GM13977 (cell line): ENCODE measurements at regions not wholly inside any gene's neighbourhood (a gene's known extent, or its start where the extent isn't known, plus 50 kb on each side); places are given as distances from the start of the nearest gene placed in this dataset.

Source experiments
- DNase-seq: peaks from one replicate; pipeline ENCODE4 v3.0.0; 2012; ENCODE audit warnings: low spot score
- CTCF ChIP-seq: IDR thresholded peaks from 2 replicates; pipeline ENCODE4 v1.5.1; 2012; ENCODE audit warnings: mild to moderate bottlenecking, control low read depth; ENCODE audit not compliant: insufficient read depth; ENCODE audit errors: extremely low read depth, missing control alignments
- in situ Hi-C: fragments of 300-500 bp; cut with MboI; formaldehyde crosslinking; loops from one replicate; pipeline ENCODE4 v1.12.0; 2022; ENCODE audit warnings: low sequenced_read_pairs, low pct_unique_long_range_greater_than_20kb, mixed read lengths, inconsistent platforms; ENCODE audit not compliant: unreplicated experiment

DNA sequence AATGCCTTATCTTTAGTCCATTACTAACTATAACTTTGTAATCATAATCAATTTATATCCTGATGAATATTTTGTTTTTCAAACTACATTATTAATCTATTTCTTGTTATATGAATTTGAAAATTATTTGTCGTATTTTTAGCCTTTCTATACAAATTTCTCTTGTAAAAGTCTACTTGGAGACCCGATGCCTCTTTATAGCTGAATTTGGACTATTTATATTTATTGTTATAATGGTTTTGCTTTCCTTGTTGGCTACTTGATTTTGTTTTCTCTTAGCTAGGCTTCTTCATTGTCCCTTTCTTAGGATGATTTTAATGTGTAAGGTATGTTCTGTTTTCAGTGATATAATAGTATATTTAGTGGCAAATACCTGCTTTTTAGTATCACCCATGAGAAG, 89.5 kb upstream of the RFLNA start:
- in situ Hi-C loops = no loop called here
- TF ChIP-seq CTCF = no peak
- DNase-seq = no peak

DNA sequence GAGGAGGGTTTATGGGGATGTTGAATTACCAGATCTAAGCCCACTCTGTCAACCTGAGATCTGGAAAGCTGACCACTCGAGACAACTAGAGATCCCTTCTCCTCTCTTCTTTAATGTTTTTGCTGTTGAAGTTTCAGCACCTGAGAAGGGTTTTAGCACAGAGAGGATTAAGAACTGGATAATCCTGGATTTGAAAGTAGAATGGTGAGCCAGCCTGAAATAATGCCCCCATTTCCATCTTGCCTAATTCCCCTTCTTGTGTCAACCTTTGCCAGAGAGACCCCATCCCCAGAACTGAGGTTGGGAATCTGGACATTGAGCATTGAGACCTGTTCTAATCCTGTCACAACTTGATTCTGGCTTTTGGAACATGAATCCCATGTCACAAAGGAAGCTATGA, 87.8 kb upstream of the RFLNA start:
- in situ Hi-C loops = no loop called here
- DNase-seq = no peak
- TF ChIP-seq CTCF = no peak

- DNase-seq = no peak
- in situ Hi-C loops = no loop called here
- TF ChIP-seq CTCF = no peak
Observed at GRCh38 chr12:124207617-124208016, 87.3 kb upstream of the RFLNA start.

GRCh38 chr12:124208489-124208888, 86.4 kb upstream of the RFLNA start:
- in situ Hi-C loops = no loop called here
- no peak for TF ChIP-seq CTCF
- DNase-seq = no peak

- in situ Hi-C loops = no loop called here
- DNase-seq = no peak
- no peak for TF ChIP-seq CTCF
Observed at GRCh38 chr12:124210991-124211577, 83.8 kb upstream of the RFLNA start.

DNA sequence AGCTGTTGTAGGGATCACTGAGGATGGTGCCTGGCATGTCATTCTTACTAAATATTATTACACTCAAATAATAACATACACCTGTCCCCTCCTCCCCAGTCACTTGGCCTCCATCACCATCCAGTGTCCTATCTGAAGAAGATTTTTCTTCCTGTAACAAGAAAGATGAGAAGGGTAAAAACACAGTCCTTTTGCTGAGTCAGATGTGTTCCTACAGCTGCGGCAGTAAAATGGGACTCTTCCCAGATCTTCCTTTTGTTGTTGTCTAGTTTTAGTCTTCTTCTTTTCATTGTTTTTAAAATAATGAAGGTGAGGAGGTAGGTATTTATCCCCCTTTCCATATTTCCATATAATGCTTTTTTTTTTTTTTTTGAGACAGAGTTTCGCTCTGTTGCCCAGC, 83.1 kb upstream of the RFLNA start:
- no peak for DNase-seq
- TF ChIP-seq CTCF = no peak
- in situ Hi-C loops = no loop called here
